GM20431 (cell line): ENCODE measurements at regions not wholly inside any gene's neighbourhood (a gene's known extent, or its start where the extent isn't known, plus 50 kb on each side); places are given as distances from the start of the nearest gene placed in this dataset.
"Not testable (repeated sequence)": the region's sequence is repeated elsewhere in the genome, so short reads cannot be mapped to it uniquely, and the experiment has no call there.

Experiments
- in situ Hi-C: fragments of 300-500 bp; cut with MseI, MboI; formaldehyde crosslinking; loops from one replicate; pipeline ENCODE4 v1.15.0; 2020; ENCODE audit warnings: low sequenced_read_pairs; ENCODE audit not compliant: unreplicated experiment

GRCh38 chr5:18471791-18472190, 837.5 kb downstream of the TAF11L14 start:
- in situ Hi-C loops: not testable (repeated sequence)

GRCh38 chr5:18483451-18483850, 849.2 kb downstream of the TAF11L14 start:
- in situ Hi-C loops: no loop called here

GRCh38 chr5:18487928-18488480, 853.7 kb downstream of the TAF11L14 start:
- in situ Hi-C loops: no loop called here

GRCh38 chr5:18489703-18490102, 855.4 kb downstream of the TAF11L14 start:
- in situ Hi-C loops: no loop called here

- in situ Hi-C loops: no loop called here
Observed at GRCh38 chr5:18491349-18491748, 857.1 kb downstream of the TAF11L14 start.

GRCh38 chr5:18495157-18495556, 860.9 kb downstream of the TAF11L14 start:
- in situ Hi-C loops: no loop called here

- in situ Hi-C loops: no loop called here
Observed at GRCh38 chr5:18496041-18496440, 861.8 kb downstream of the TAF11L14 start.

- in situ Hi-C loops: no loop called here
Observed at GRCh38 chr5:18497089-18497488, 862.8 kb downstream of the TAF11L14 start.

GRCh38 chr5:18503797-18504328, 869.6 kb downstream of the TAF11L14 start:
- in situ Hi-C loops: no loop called here

GRCh38 chr5:18507114-18507513, 872.9 kb downstream of the TAF11L14 start:
- in situ Hi-C loops: no loop called here

- in situ Hi-C loops: no loop called here
Observed at GRCh38 chr5:18517641-18518380, 883.6 kb downstream of the TAF11L14 start.

- in situ Hi-C loops: no loop called here
Observed at GRCh38 chr5:18523380-18523779, 889.1 kb downstream of the TAF11L14 start.

GRCh38 chr5:18526792-18527405, 892.6 kb downstream of the TAF11L14 start:
- in situ Hi-C loops: no loop called here

- in situ Hi-C loops: no loop called here
Observed at GRCh38 chr5:18533137-18533536, 898.9 kb downstream of the TAF11L14 start.

- in situ Hi-C loops: no loop called here
Observed at GRCh38 chr5:18534119-18534518, 899.9 kb downstream of the TAF11L14 start.

GRCh38 chr5:18535753-18536152, 901.5 kb downstream of the TAF11L14 start:
- in situ Hi-C loops: not testable (repeated sequence)

GRCh38 chr5:18544421-18544820, 910.2 kb downstream of the TAF11L14 start:
- in situ Hi-C loops: no loop called here

- in situ Hi-C loops: no loop called here
Observed at GRCh38 chr5:18546591-18546990, 912.3 kb downstream of the TAF11L14 start.

- in situ Hi-C loops: no loop called here
Observed at GRCh38 chr5:18551716-18552115, 917.5 kb downstream of the TAF11L14 start.

- in situ Hi-C loops: no loop called here
Observed at GRCh38 chr5:18553269-18553668, 919.0 kb downstream of the TAF11L14 start.

- in situ Hi-C loops: no loop called here
Observed at GRCh38 chr5:18560602-18561001, 926.3 kb downstream of the TAF11L14 start.
